GM18868 (cell line): ENCODE measurements at regions not wholly inside any gene's neighbourhood (a gene's known extent, or its start where the extent isn't known, plus 50 kb on each side); places are given as distances from the start of the nearest gene placed in this dataset.
A peak's percentile ranks its signal among the peaks of the same experiment; 100 is the strongest.

Experiments
- ATAC-seq: cut with Tn5 transposase; IDR thresholded peaks from one replicate; pipeline ENCODE4 v1.9.1; 2021; ENCODE audit warnings: mild to moderate bottlenecking, moderate library complexity; ENCODE audit not compliant: unreplicated experiment

- ATAC-seq = no peak
Measured at GRCh38 chr1:56002231-56002630, 577.1 kb downstream of the PLPP3 start.

DNA sequence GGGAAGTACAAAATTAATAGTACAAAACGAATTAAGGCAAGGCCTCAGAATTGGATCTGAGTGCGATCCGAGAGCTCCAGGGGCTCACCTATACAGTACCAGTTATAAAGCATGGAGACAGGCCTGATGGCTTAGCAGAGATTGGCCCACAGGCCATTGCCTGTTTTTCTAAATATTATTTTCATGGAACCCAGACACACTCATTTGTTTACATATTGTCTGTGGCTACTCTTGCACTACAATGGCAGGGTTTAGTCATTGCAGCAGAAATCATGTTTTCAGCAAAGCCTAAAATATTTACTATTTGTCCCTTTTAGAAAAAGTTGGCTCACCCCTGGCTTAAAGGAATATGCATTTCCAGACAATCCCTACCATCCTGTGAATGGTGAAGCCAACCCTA lies 578.9 kb downstream of the PLPP3 start:
- ATAC-seq = no peak

GRCh38 chr1:55997536-55997935 lies 581.8 kb downstream of the PLPP3 start:
- no peak for ATAC-seq

- ATAC-seq = no peak
Measured at GRCh38 chr1:55993646-55994318, 585.6 kb downstream of the PLPP3 start.

DNA sequence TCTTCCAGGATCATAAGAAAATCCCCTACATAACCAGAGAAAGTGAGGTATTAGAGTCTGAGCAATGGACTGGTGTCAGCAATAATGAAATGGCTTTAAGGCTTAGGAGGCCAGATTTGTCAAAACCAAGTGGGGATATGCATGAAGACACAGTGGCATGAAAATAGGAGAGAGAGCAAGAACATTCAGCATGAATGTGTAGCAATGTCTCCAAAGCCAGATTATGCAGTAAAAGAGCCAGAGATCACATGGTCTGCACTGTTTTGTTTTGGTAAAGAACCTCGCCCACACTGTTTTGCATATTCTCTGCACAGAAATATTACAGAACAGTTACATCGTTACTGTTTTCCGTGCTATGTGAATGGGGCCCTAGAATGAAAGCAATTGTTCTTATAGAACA lies 589.4 kb downstream of the PLPP3 start:
- ATAC-seq = no peak

- ATAC-seq = no peak
Measured at GRCh38 chr1:55988963-55989452, 590.4 kb downstream of the PLPP3 start.

- ATAC-seq = no peak
Measured at GRCh38 chr1:55987491-55988249, 591.7 kb downstream of the PLPP3 start.

DNA sequence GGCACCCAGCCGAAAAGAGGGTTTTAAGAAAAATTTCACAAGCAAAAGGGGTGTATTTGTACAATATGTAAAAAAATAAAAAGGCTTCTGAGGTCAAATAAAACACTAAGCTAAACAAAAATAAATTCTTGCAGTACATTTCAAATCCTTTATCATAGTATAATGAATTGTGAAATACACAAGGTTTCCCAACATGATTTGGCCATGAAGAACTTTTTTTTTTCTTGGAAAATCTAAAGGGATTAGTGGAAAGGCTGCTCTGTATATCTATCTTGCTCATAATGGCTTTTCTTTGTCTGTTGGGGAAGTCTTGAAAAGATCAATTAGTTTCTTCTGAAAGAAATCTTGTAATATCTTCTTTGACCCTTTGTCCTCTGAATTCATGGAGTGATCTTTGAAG lies 593.4 kb downstream of the PLPP3 start:
- no peak for ATAC-seq

DNA sequence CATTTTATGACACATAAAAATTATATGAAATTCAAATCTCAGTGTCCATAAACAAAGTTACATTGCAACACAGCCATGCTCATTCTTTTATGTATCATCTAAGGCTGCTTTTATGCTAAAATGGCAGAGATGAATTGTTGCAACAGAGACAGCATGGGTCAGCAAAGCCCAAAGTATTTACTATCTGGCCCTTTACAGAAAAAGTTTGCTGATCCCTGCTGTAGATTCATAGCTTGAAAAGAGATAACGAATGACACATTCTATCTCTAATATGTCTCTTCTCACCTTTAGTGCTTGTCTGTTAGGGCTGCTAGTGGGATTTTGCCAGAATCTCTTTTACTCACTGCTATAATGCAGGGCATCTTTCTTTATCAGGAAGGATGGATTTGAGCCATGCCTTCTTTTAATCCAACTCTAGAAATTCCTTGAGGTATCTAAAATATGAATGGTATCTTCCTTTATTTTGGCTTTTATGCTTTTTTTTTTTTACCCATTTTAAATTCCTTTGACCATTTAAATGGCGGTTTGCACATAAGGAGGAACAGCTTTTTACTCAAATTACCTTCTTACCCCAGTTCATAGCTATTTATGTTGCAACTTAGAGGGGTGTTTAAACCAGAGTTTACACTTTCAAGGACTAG lies 598.2 kb downstream of the PLPP3 start:
- ATAC-seq = no peak

GRCh38 chr1:55980582-55980981 lies 598.8 kb downstream of the PLPP3 start:
- ATAC-seq = no peak

GRCh38 chr1:55974714-55975441 lies 604.5 kb downstream of the PLPP3 start:
- ATAC-seq = no peak

DNA sequence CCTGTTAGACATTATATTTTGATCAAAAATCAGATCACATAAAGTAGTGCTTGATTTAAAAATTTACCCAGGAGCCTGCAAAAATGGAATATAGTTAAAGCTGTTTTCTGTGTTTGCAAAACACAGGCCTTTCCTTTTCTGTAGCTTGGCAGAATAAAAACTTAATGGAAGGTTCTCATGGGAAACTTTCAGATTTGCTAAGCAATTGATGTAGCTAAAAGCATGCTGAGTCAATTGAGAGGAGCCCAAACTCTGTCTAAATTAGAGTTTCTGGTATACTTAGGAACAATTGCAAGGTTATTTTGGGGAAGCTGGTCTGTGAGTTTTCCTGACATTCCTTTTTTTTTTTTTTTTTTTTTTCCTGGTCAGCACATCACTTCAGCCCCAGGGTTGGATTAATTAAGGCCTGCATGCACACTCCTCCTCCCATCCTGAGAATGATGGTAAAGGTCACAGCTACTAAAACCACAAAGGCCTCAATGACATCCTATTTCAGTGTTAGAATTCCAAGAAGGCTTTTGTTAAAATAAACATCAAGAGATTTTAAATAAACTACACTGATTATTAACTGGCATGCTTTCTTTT lies 608.7 kb downstream of the PLPP3 start:
- ATAC-seq = no peak

DNA sequence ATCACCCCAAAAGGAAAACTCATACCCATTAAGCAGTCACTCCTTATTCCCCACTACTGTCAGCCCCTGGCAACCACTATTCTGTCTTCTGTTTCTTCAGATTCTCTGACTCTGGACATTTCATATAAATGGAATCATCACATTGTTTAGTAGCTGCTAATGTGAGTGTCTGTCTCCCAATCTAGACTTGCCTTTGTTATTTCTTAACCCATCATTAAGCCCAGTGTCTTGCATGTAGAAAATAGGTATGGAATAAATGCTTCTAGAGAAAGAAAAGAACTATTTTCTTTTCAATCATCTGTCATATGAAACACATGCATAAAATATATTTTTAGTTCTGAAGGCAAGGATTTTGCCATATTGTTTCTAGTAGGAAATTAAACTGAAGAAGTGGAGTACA lies 610.0 kb downstream of the PLPP3 start:
- no peak for ATAC-seq

DNA sequence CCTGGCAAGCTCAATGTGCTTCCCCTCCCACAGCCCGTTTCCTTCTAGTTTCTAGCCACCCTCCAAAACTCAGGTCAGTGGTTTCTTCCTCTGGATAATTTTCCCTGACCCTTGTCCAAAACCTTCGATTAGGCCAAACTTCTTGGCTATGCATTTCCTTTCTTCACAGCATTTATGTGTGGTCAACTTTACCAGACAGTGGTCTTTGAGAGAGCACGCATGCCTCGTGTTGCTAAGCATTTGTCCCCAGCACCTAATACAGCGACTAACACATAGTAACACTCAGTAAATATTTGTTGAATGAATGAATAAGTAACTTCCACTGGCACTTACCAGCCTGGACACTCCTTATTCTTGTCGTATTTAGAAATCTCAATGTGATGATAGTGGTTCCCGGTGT lies 610.7 kb downstream of the PLPP3 start:
- no peak for ATAC-seq

DNA sequence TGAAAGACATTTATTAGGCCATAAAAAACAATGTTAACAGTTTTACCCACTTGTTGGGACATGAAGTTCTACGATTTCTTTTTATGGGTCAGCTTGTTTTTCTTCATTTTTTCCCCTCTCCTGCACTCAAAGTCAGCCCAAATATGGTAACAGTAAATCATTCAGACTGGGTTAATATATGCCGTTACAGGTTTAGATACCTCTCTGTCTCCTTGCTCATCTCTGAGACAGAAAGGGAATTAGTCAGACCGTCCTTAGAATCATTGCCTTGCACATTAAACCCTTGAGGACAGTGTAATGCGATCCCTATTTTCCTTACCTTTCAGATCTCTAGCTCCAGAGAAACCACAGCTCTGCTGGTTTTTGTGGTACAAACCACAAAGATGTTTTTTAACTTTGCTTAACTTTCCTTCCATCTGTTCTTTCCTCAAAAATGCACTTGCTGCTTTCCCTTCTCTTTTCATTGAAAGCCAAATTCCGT lies 613.3 kb downstream of the PLPP3 start:
- ATAC-seq = no peak

DNA sequence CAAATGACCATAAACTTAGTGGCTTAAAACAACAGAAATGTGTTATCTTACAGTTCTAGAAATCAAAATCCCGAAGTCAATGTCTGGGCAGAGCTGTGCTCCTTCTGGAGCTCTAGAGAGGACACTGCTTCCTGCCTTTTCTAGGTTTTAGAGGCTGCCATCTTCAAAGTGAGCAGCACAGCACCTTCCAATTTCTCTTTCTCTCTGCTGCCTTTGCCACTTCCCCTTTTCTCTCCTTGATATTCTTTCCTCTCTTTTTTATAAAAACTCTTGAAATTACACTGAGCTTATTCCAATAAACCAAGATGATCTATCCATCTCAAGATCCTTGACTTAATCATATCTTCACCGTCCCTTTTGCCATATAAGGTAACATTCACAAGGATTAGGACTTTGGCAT lies 616.9 kb downstream of the PLPP3 start:
- ATAC-seq = no peak

DNA sequence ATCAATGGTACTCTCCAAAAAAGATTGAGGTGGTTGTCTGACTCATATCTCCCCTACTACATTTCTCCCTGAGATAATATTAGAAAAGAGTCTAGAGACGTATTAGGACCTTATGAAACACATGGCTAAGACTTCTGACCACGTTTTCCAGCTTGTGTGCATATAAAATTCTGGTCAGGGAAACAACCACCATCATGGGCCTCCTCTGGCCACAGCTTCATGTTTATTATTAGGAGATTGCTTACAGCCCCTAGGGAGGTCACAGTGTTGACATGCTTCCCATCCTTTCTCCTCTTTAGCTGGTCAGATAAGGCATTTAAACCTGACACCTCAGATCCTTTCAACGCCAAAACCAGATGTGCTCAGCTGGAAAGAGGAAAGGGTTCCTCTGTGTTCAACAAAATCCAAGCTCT lies 620.2 kb downstream of the PLPP3 start:
- peak; percentile 74 for ATAC-seq

DNA sequence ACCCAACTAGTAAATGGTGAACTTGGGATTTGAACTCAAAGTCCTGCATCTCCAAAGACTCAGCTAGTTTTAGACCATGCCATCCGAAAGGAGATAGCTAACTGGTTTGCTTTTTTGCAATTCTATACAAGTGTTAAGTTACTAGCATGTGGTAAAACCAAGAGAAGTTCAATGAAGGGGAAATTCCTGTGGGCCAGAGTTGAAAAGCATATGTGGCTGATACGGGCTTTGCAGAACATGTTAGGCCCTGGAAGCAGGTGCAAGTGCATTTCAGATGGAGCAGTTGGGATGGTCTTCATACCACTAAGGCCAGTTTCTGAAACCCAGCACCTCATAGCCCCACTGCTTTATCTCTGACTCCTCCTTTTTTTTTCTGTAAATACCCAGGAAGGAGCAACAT lies 620.9 kb downstream of the PLPP3 start:
- peak; percentile 51 for ATAC-seq

- ATAC-seq = no peak
Measured at GRCh38 chr1:55957276-55957675, 622.1 kb downstream of the PLPP3 start.

- ATAC-seq = no peak
Measured at GRCh38 chr1:55955016-55955621, 624.2 kb downstream of the PLPP3 start.
